ENCODE measurements at regions not wholly inside any gene's neighbourhood (a gene's known extent, or its start where the extent isn't known, plus 50 kb on each side); places are given as distances from the start of the nearest gene placed in this dataset.
"Not testable (repeated sequence)": the region's sequence is repeated elsewhere in the genome, so short reads cannot be mapped to it uniquely, and the experiment has no call there.

GRCh38 chr17:15850071-15850470, 94.9 kb upstream of the ADORA2B start:
- not testable (repeated sequence) for TF ChIP-seq CTCF (conservative IDR thresholded peaks at IDR 0.05 in 1 of 2, IDR thresholded peaks at IDR 0.05 in 1 of 2; ENCODE audit: low read depth in 1 of 2, low read length in 2 of 2); EZH2 (IDR thresholded peaks at IDR 0.05; ENCODE audit: low read length, missing control alignments)

All from fibroblast of lung (primary cell).